ENCODE measurements at regions not wholly inside any gene's neighbourhood (a gene's known extent, or its start where the extent isn't known, plus 50 kb on each side); places are given as distances from the start of the nearest gene placed in this dataset.

DNA sequence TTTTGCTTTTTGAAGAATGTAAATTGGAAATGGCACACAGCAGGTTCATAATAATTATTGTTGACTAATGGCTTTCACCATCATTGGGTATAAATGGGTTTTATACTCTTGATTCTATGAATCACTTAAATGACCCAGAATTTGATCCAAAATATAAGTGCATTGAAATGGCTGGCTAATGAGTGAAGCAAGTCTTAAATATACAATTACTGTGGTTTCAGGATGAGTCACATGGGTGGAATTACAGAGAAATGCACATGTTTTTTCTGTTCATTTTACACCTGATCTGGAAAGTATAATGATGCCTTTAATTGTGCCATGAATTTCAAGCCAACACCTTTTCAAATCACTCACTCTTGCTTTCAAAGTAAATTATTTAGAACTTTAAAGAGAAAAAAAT is 380.8 kb upstream of the CD180 start:
- BruUV-seq (replicated peaks) = no TSS peak
- no peak overlapping the region for H3K27ac Mint-ChIP-seq (ENCODE audit: unreplicated experiment)
- TF ChIP-seq, protein P1, sequence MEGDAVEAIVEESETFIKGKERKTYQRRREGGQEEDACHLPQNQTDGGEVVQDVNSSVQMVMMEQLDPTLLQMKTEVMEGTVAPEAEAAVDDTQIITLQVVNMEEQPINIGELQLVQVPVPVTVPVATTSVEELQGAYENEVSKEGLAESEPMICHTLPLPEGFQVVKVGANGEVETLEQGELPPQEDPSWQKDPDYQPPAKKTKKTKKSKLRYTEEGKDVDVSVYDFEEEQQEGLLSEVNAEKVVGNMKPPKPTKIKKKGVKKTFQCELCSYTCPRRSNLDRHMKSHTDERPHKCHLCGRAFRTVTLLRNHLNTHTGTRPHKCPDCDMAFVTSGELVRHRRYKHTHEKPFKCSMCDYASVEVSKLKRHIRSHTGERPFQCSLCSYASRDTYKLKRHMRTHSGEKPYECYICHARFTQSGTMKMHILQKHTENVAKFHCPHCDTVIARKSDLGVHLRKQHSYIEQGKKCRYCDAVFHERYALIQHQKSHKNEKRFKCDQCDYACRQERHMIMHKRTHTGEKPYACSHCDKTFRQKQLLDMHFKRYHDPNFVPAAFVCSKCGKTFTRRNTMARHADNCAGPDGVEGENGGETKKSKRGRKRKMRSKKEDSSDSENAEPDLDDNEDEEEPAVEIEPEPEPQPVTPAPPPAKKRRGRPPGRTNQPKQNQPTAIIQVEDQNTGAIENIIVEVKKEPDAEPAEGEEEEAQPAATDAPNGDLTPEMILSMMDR (IDR thresholded peaks at IDR 0.05; ENCODE audit: unreplicated experiment) = no peak
- H3K27me3 Mint-ChIP-seq (ENCODE audit: unreplicated experiment) = no peaks in the 10 kb centered on the region
- intact Hi-C loops (cut with micrococcal nuclease; ENCODE audit: unreplicated experiment) = no loop called here
- H3K4me3 Mint-ChIP-seq (ENCODE audit: low read depth, unreplicated experiment) = no peak overlapping the region
- no peak for DNase-seq
- CTCF ChIA-PET = no interaction called here
- peaks cover 29% of the 10 kb centered on the region for H3K4me1 Mint-ChIP-seq (ENCODE audit: low read depth, unreplicated experiment)
- peaks cover 3% of the 10 kb centered on the region for H3K9me3 Mint-ChIP-seq (ENCODE audit: low read depth, unreplicated experiment)
- no peaks in the 10 kb centered on the region for H3K36me3 Mint-ChIP-seq (ENCODE audit: insufficient read depth, unreplicated experiment)

DNA sequence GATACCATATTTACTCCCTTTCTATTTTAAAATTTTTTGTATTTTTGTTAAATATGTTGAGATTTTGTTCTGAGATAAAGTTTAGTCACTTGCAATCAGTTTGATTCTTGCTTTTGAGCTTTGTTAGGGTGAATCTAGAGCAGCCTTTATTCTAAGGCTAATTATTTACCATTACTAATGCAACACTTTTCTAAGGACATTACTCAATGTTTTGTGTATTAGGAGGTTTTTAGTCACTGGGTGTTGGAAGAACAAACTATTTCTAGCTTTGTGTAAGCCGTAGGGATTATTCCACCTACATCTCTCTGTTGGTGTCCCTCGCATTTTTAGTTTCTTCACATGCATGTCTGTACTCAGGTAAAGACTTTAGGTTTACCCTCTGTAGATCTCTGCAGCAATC is 379.5 kb upstream of the CD180 start:
- Mint-ChIP-seq H3K36me3 (ENCODE audit: insufficient read depth, unreplicated experiment) (no peaks in the 10 kb centered on the region), H3K27me3 (ENCODE audit: unreplicated experiment) (no peaks in the 10 kb centered on the region), H3K27ac (ENCODE audit: unreplicated experiment) (no peak overlapping the region), H3K4me3 (ENCODE audit: low read depth, unreplicated experiment) (no peak overlapping the region), H3K9me3 (ENCODE audit: low read depth, unreplicated experiment) (peaks cover 3% of the 10 kb centered on the region), H3K4me1 (ENCODE audit: low read depth, unreplicated experiment) (peaks cover 29% of the 10 kb centered on the region)
- TF ChIP-seq, protein P1 (IDR thresholded peaks at IDR 0.05; ENCODE audit: unreplicated experiment) = no peak
- no peak for DNase-seq
- CTCF ChIA-PET = no interaction called here
- BruUV-seq (replicated peaks) = no TSS peak
- intact Hi-C loops (cut with micrococcal nuclease; ENCODE audit: unreplicated experiment) = no loop called here

DNA sequence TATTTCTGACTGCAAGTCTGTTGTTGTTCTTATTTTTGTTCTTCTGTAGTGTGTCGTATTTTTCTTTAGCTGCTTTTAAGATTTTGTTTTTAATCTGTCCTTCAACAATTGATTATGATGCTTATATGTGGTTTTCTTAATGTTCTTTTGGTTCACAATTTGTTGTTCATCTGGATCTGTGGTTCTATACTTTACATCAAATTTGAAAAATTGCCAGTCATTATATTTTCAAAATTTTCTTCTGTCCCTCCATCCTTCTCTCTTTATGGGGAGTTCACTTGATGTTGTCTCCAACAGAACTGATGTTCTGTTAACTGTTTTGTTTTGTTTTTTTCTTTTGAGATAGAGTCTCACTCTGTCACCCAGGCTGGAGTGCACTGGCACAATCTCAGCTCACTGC is 378.5 kb upstream of the CD180 start:
- no peaks in the 10 kb centered on the region for H3K36me3 Mint-ChIP-seq (ENCODE audit: insufficient read depth, unreplicated experiment)
- H3K4me3 Mint-ChIP-seq (ENCODE audit: low read depth, unreplicated experiment) = no peak overlapping the region
- no peak overlapping the region for H3K27ac Mint-ChIP-seq (ENCODE audit: unreplicated experiment)
- no peak for DNase-seq
- no TSS peak for BruUV-seq (replicated peaks)
- H3K9me3 Mint-ChIP-seq (ENCODE audit: low read depth, unreplicated experiment) = peaks cover 3% of the 10 kb centered on the region
- CTCF ChIA-PET = no interaction called here
- intact Hi-C loops (cut with micrococcal nuclease; ENCODE audit: unreplicated experiment) = no loop called here
- TF ChIP-seq, protein P1 (IDR thresholded peaks at IDR 0.05; ENCODE audit: unreplicated experiment) = no peak
- no peaks in the 10 kb centered on the region for H3K27me3 Mint-ChIP-seq (ENCODE audit: unreplicated experiment)
- H3K4me1 Mint-ChIP-seq (ENCODE audit: low read depth, unreplicated experiment) = peaks cover 29% of the 10 kb centered on the region

DNA sequence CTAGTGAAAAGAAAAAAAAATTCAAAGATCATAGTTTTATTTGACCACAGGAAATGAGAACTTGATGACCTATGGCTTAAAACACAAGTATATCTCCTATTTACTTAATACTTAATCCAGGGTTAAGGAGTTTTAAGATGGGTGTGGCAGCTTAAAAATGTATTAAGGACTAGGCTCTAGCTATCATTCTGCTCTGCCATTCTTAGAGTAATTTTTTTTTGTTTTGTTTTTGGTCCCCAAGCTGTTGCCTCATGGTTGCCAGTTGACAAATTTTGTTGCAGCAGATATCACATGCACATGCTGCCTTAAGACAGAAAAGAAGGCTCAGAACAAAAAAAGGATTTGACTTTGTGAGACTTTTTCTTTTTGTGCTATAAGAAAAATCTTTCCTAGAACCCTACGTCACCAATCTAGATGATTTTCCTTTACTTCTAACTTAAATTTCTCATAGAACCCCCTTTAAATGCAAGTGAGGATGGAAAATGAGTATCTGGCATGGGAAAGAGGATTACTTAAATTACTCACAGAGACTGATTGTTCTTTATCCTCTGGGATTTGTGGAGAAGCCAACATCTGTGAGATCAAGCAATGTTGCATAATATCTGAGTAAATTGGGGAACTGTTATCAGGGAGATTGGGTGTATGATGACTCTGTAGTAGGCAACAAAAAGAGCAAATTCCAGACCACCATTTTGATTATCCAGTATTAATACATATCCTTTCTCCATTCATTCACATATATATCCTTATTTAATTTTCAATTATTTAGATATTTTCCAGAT is 364.7 kb upstream of the CD180 start:
- CTCF ChIA-PET = no interaction called here
- no peak overlapping the region for H3K27ac Mint-ChIP-seq (ENCODE audit: unreplicated experiment)

More for the DNA sequence above, 364.7 kb upstream of the CD180 start:
- intact Hi-C loops (cut with micrococcal nuclease; ENCODE audit: unreplicated experiment) = no loop called here
- Mint-ChIP-seq H3K36me3 (ENCODE audit: insufficient read depth, unreplicated experiment) (no peaks in the 10 kb centered on the region), H3K27me3 (ENCODE audit: unreplicated experiment) (no peaks in the 10 kb centered on the region), H3K9me3 (ENCODE audit: low read depth, unreplicated experiment) (peaks cover 2% of the 10 kb centered on the region), H3K4me3 (ENCODE audit: low read depth, unreplicated experiment) (no peak overlapping the region), H3K4me1 (ENCODE audit: low read depth, unreplicated experiment) (peaks cover 17% of the 10 kb centered on the region)
- TF ChIP-seq, protein P1 (IDR thresholded peaks at IDR 0.05; ENCODE audit: unreplicated experiment) = no peak
- no peak for DNase-seq
- BruUV-seq (replicated peaks) = no TSS peak
